ENCODE measurements at regions not wholly inside any gene's neighbourhood (a gene's known extent, or its start where the extent isn't known, plus 50 kb on each side); places are given as distances from the start of the nearest gene placed in this dataset.
"Not testable (repeated sequence)": the region's sequence is repeated elsewhere in the genome, so short reads cannot be mapped to it uniquely, and the experiment has no call there.

DNA sequence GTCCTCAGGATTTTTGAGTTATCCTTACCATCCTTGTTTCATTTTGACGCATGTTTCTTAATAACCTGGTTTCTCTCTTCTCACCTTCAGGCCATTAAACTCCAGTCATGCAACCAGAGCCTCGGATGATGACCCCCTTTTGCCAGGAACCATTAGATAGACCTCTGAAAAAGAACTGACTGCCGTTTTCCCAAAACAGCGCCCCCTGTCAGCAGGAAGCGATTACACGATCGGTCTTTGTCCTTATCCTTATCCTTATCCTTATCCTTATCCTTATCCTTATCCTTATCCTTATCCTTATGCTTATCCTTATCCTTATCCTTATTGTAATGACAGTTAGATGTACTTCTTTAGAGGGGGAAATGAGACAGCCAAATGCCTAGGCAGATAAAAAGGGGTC is 148.4 kb upstream of the ITM2A start:
- no peak for DNase-seq (ENCODE audit: low read depth)
- no peak overlapping the region for H3K4me3 ChIP-seq (ENCODE audit: low read depth, low read length)
- no peak for TF ChIP-seq CTCF (conservative IDR thresholded peaks at IDR 0.05; ENCODE audit: low read depth, low read length)

- H3K4me3 ChIP-seq (ENCODE audit: low read depth, low read length) = no peak overlapping the region
- TF ChIP-seq CTCF (conservative IDR thresholded peaks at IDR 0.05; ENCODE audit: low read depth, low read length) = no peak
- DNase-seq (ENCODE audit: low read depth) = no peak
Measured at GRCh38 chrX:79511799-79512198, 144.7 kb upstream of the ITM2A start.

GRCh38 chrX:79506001-79506400 is 138.9 kb upstream of the ITM2A start:
- H3K4me3 ChIP-seq (ENCODE audit: low read depth, low read length) = no peak overlapping the region
- DNase-seq (ENCODE audit: low read depth) = no peak
- TF ChIP-seq CTCF (conservative IDR thresholded peaks at IDR 0.05; ENCODE audit: low read depth, low read length) = no peak

- no peak overlapping the region for H3K4me3 ChIP-seq (ENCODE audit: low read depth, low read length)
- TF ChIP-seq CTCF (conservative IDR thresholded peaks at IDR 0.05; ENCODE audit: low read depth, low read length) = no peak
- DNase-seq (ENCODE audit: low read depth) = no peak
Measured at GRCh38 chrX:79482686-79483085, 115.6 kb upstream of the ITM2A start.

DNA sequence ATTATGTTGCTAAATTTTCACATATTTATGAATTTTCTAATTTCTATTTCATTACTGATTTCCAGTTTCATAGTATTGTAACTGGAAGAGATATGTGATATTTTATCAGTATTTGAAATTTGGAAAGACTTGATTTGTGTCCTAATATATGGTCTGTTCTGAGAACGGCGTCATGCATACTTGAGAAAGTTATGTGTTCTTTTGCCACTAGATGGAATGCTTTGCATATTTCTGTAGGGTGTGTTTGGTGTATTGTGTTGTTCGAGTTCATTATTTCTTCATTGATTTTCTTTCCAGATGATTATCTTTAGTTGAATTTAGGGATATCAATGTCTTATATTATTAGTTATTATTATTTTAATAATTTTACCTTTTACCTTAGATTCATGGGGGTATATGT is 110.6 kb upstream of the ITM2A start:
- TF ChIP-seq CTCF (conservative IDR thresholded peaks at IDR 0.05; ENCODE audit: low read depth, low read length) = no peak
- DNase-seq (ENCODE audit: low read depth) = no peak
- no peak overlapping the region for H3K4me3 ChIP-seq (ENCODE audit: low read depth, low read length)

DNA sequence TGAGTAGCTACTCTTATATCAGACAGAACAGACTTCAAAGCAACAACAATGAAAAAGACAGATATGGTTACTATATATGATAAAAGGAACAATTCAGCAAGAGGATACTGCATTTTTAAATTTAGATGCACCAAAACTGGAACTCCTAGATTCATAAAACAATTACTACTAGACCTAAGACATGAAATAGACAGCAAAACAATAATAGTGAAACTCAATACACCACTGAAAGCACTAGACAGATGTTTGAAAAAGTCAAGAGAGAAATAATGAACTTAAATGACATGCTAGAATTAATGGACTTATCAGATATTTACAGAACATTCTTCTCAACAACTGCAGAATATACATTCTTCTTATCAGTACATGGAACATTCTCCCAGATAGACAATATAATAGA is 99.5 kb upstream of the ITM2A start:
- DNase-seq (ENCODE audit: low read depth) = no peak
- no peak overlapping the region for H3K4me3 ChIP-seq (ENCODE audit: low read depth, low read length)
- no peak for TF ChIP-seq CTCF (conservative IDR thresholded peaks at IDR 0.05; ENCODE audit: low read depth, low read length)

GRCh38 chrX:79462458-79462857 is 95.3 kb upstream of the ITM2A start:
- no peak overlapping the region for H3K4me3 ChIP-seq (ENCODE audit: low read depth, low read length)
- no peak for TF ChIP-seq CTCF (conservative IDR thresholded peaks at IDR 0.05; ENCODE audit: low read depth, low read length)
- no peak for DNase-seq (ENCODE audit: low read depth)

DNA sequence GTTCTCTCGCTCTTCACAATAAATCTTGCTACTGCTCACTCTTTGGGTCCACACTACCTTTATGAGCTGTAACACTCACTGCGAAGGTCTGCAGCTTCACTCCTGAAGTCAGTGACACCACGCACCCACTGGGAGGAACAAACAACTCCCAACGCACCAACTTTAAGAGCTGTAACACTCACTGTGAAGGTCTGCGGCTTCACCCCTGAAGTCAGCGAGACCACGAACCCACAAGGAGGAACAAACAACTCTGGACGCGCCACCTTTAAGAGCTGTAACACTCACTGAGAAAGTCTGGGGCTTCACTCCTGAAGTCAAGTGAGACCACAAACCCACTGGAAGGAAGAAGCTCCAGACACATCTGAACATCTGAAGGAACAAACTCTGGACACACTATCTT is 89.5 kb upstream of the ITM2A start:
- not testable (repeated sequence) for H3K4me3 ChIP-seq (ENCODE audit: low read depth, low read length); DNase-seq (ENCODE audit: low read depth)
